ENCODE measurements at regions not wholly inside any gene's neighbourhood (a gene's known extent, or its start where the extent isn't known, plus 50 kb on each side); places are given as distances from the start of the nearest gene placed in this dataset.

DNA sequence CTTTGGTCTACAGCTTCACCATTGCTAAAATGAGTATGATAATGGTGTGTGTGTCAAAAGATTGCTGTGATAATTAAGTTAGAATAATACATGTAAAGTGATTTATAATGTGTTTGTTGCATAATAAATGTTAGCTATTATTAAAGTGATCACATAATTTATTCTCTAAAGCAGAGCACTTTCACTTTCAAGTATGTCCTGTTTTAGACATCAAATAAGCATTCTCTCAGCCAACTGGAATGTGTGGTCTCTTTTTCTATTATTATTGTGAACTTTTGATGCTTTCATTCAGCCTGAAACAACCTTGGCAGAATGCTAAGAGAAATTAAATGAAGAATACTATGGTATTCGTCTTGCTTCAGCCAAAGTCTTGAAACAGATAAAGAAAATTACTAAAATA is 102.8 kb upstream of the COL11A1 start:
- no peak for DNase-seq (ENCODE audit: low spot score)

More for the DNA sequence above, 102.8 kb upstream of the COL11A1 start:
- no peak overlapping the region for H3K4me3 Mint-ChIP-seq
- ATAC-seq = no peak
- H3K9me2 ChIP-seq (ENCODE audit: insufficient read depth) = no peaks in the 10 kb centered on the region
- H3K4me1 ChIP-seq (ENCODE audit: insufficient read depth) = no peaks in the 10 kb centered on the region
- H3K4me2 ChIP-seq = no peak overlapping the region
- H2AFZ ChIP-seq = no peak overlapping the region
- no peaks in the 10 kb centered on the region for H3K4me1 Mint-ChIP-seq
- H3K79me2 ChIP-seq (replicated peaks; ENCODE audit: insufficient read depth) = no peaks in the 10 kb centered on the region
- H3K27me3 Mint-ChIP-seq (ENCODE audit: insufficient read depth, low read depth, poor library complexity) = peaks cover 1% of the 10 kb centered on the region
- H3K27me3 ChIP-seq (ENCODE audit: insufficient read depth) = no peaks in the 10 kb centered on the region
- TF ChIP-seq REST (IDR thresholded peaks at IDR 0.05; ENCODE audit: unreplicated experiment) (no peak), CREB1 (CRISPR knock-in tag; IDR thresholded peaks at IDR 0.05; ENCODE audit: low read depth) (no peak), ETS1 (IDR thresholded peaks at IDR 0.05) (no peak), EZH2phosphoT487 (IDR thresholded peaks at IDR 0.05; ENCODE audit: unreplicated experiment) (no peak), EZH2 (IDR thresholded peaks at IDR 0.05; ENCODE audit: low read depth, unreplicated experiment) (no peak), STAT1 (IDR thresholded peaks at IDR 0.05; ENCODE audit: unreplicated experiment) (no peak)
- TF ChIP-seq, protein P1, sequence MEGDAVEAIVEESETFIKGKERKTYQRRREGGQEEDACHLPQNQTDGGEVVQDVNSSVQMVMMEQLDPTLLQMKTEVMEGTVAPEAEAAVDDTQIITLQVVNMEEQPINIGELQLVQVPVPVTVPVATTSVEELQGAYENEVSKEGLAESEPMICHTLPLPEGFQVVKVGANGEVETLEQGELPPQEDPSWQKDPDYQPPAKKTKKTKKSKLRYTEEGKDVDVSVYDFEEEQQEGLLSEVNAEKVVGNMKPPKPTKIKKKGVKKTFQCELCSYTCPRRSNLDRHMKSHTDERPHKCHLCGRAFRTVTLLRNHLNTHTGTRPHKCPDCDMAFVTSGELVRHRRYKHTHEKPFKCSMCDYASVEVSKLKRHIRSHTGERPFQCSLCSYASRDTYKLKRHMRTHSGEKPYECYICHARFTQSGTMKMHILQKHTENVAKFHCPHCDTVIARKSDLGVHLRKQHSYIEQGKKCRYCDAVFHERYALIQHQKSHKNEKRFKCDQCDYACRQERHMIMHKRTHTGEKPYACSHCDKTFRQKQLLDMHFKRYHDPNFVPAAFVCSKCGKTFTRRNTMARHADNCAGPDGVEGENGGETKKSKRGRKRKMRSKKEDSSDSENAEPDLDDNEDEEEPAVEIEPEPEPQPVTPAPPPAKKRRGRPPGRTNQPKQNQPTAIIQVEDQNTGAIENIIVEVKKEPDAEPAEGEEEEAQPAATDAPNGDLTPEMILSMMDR (conservative IDR thresholded peaks at IDR 0.05; ENCODE audit: low read depth in 2 of 2) = no peak
- H3K27ac ChIP-seq (ENCODE audit: low read depth) = no peak overlapping the region
- no peaks in the 10 kb centered on the region for H3K36me3 ChIP-seq (ENCODE audit: insufficient read depth)
- H3F3A ChIP-seq (replicated peaks; ENCODE audit: low read depth) = no peaks in the 10 kb centered on the region
- no peaks in the 10 kb centered on the region for H4K20me1 ChIP-seq (replicated peaks; ENCODE audit: insufficient read depth)
- H3K36me3 Mint-ChIP-seq (ENCODE audit: low read depth) = no peaks in the 10 kb centered on the region
- H3K4me3 ChIP-seq = no peak overlapping the region
- H3K9me3 Mint-ChIP-seq = no peaks in the 10 kb centered on the region
- H3K27ac Mint-ChIP-seq = no peak overlapping the region
